Tibial artery (tissue), 4 donors: ENCODE measurements at regions not wholly inside any gene's neighbourhood (a gene's known extent, or its start where the extent isn't known, plus 50 kb on each side); places are given as distances from the start of the nearest gene placed in this dataset.

Source experiments
- DNase-seq, 2 donors: peaks; one replicate each; pipeline ENCODE4 v3.0.0-alpha.2; 2019
- H3K27ac ChIP-seq, 2 donors: fragments of 200-600 bp; sonication (generic) in 1 of 2; 1 replicate in 1 of 2; 2 replicates in 1 of 2; pipeline ENCODE4 v1.5.1; 2018 to 2019; ENCODE audit warnings: mild to moderate bottlenecking in 1 of 2
- H3K27me3 ChIP-seq, 2 donors: fragments of 200-600 bp; sonication (generic) in 1 of 2; one replicate each; pipeline versions ENCODE4 v1.5.1 to v1.6.0; 2016 to 2019
- H3K36me3 ChIP-seq, 3 donors: fragments of 200-600 bp; sonication (generic) in 2 of 3; one replicate each; pipeline ENCODE4 v1.5.1; 2016 to 2019; ENCODE audit warnings: mild to moderate bottlenecking in 2 of 3
- H3K4me1 ChIP-seq, 4 donors: fragments of 200-600 bp; sonication (generic) in 2 of 4; 1 replicate in 3 of 4; 2 replicates in 1 of 4; pipeline ENCODE4 v1.5.1; 2016 to 2019
- H3K4me3 ChIP-seq, 2 donors: fragments of 200-600 bp; sonication (generic) in 1 of 2; 1 replicate in 1 of 2; 2 replicates in 1 of 2; pipeline ENCODE4 v1.5.1; 2018 to 2019; ENCODE audit warnings: mild to moderate bottlenecking in 2 of 2
- H3K9me3 ChIP-seq, 3 donors: fragments of 200-600 bp; sonication (generic) in 1 of 3; one replicate each; pipeline ENCODE4 v1.5.1; 2016 to 2019
- CTCF ChIP-seq, 2 experiments: fragments of 200-600 bp in 1 of 2; fragments of 450-650 bp in 1 of 2; IDR thresholded peaks; one replicate each; pipeline ENCODE4 v1.5.1; 2017 to 2019; ENCODE audit warnings: antibody characterized with exemption in 2 of 2, mild to moderate bottlenecking in 1 of 2, moderate library complexity in 1 of 2
- intact Hi-C: fragments of 100-400 bp; cut with DNase I; formaldehyde crosslinking; loops from one replicate; pipeline ENCODE4 v1.15.0; 2023; ENCODE audit warnings: low total_unique reads

- Histone ChIP-seq H3K36me3 (no peaks in the 10 kb centered on the region), H3K4me1 (no peaks in the 10 kb centered on the region), H3K27me3 (no peaks in the 10 kb centered on the region), H3K9me3 (no peaks in the 10 kb centered on the region), H3K27ac (no peak overlapping the region), H3K4me3 (no peak overlapping the region)
- intact Hi-C loops, result no loop called here
- no peak for DNase-seq
- TF ChIP-seq CTCF (IDR thresholded peaks at IDR 0.05), result no peak
Measured at GRCh38 chr3:3641877-3642455, 157.3 kb upstream of the LRRN1 start.

GRCh38 chr3:3639078-3639477, 160.2 kb upstream of the LRRN1 start:
- no peak for TF ChIP-seq CTCF (IDR thresholded peaks at IDR 0.05)
- intact Hi-C loops, result no loop called here
- H3K36me3 ChIP-seq, result no peaks in the 10 kb centered on the region
- DNase-seq, result no peak
- no peak overlapping the region for H3K4me3 ChIP-seq
- no peaks in the 10 kb centered on the region for H3K27me3 ChIP-seq
- no peak overlapping the region for H3K27ac ChIP-seq
- no peaks in the 10 kb centered on the region for H3K9me3 ChIP-seq
- no peaks in the 10 kb centered on the region for H3K4me1 ChIP-seq

- Histone ChIP-seq H3K4me3 (no peak overlapping the region), H3K27ac (no peak overlapping the region), H3K4me1 (no peaks in the 10 kb centered on the region), H3K9me3 (no peaks in the 10 kb centered on the region), H3K27me3 (no peaks in the 10 kb centered on the region), H3K36me3 (no peaks in the 10 kb centered on the region)
- no peak for DNase-seq
- intact Hi-C loops, result no loop called here
- TF ChIP-seq CTCF (IDR thresholded peaks at IDR 0.05), result no peak
Measured at GRCh38 chr3:3636815-3637214, 162.4 kb upstream of the LRRN1 start.

- Histone ChIP-seq H3K27ac (no peak overlapping the region), H3K4me3 (no peak overlapping the region), H3K4me1 (no peaks in the 10 kb centered on the region), H3K36me3 (no peaks in the 10 kb centered on the region), H3K9me3 (no peaks in the 10 kb centered on the region), H3K27me3 (no peaks in the 10 kb centered on the region)
- no peak for TF ChIP-seq CTCF (IDR thresholded peaks at IDR 0.05)
- intact Hi-C loops, result no loop called here
- no peak for DNase-seq
Measured at GRCh38 chr3:3635109-3635508, 164.1 kb upstream of the LRRN1 start.

- intact Hi-C loops, result no loop called here
- no peaks in the 10 kb centered on the region for H3K36me3 ChIP-seq
- H3K27ac ChIP-seq, result no peak overlapping the region
- H3K4me3 ChIP-seq, result no peak overlapping the region
- no peak for DNase-seq
- H3K27me3 ChIP-seq, result no peaks in the 10 kb centered on the region
- no peak for TF ChIP-seq CTCF (IDR thresholded peaks at IDR 0.05)
- H3K4me1 ChIP-seq, result no peaks in the 10 kb centered on the region
- H3K9me3 ChIP-seq, result no peaks in the 10 kb centered on the region
Measured at GRCh38 chr3:3634326-3634725, 164.9 kb upstream of the LRRN1 start.

GRCh38 chr3:3633761-3634160, 165.5 kb upstream of the LRRN1 start:
- intact Hi-C loops, result no loop called here
- no peaks in the 10 kb centered on the region for H3K27me3 ChIP-seq
- no peaks in the 10 kb centered on the region for H3K9me3 ChIP-seq
- no peaks in the 10 kb centered on the region for H3K4me1 ChIP-seq
- H3K27ac ChIP-seq, result no peak overlapping the region
- no peak overlapping the region for H3K4me3 ChIP-seq
- TF ChIP-seq CTCF (IDR thresholded peaks at IDR 0.05), result no peak
- DNase-seq, result no peak
- no peaks in the 10 kb centered on the region for H3K36me3 ChIP-seq
